GM12878 (cell line): ENCODE measurements at regions not wholly inside any gene's neighbourhood (a gene's known extent, or its start where the extent isn't known, plus 50 kb on each side); places are given as distances from the start of the nearest gene placed in this dataset.

ENCODE experiments used
- ATAC-seq: fragments of 200-7000 bp; cut with Tn5 transposase; 3 replicates; pipeline ENCODE4 v1.9.1; 2020; ENCODE audit warnings: mild to moderate bottlenecking, moderate library complexity
- BruUV-seq: library from RNA; stranded (reverse); fragments of 400-500 nt; replicated peaks from 2 replicates; lab custom pipeline; 2021; lab: Mats Ljungman, UMichigan
- CTCF ChIA-PET: fragments of 300-600 bp; sonication (Branson Sonifier 250); formaldehyde crosslinking; extraction: SDS; loops from one replicate; lab custom pipeline; 2021; ENCODE audit warnings: inconsistent platforms; lab: Yijun Ruan, JAX
- POLR2A ChIA-PET: fragments of 350-600 bp; formaldehyde crosslinking; extraction: SDS; loops from one replicate; lab custom pipeline; 2021; ENCODE audit warnings: inconsistent platforms; lab: Charles Lee
- RAD21 ChIA-PET: fragments of 300-600 bp; sonication (Branson Sonifier 250); formaldehyde crosslinking; loops from one replicate; lab custom pipeline; 2023; ENCODE audit warnings: antibody characterized with exemption; ENCODE audit not compliant: unreplicated experiment; lab: Charles Lee
- SMC1A ChIA-PET: fragments of 300-600 bp; sonication (Branson Sonifier 250); formaldehyde crosslinking; loops from one replicate; lab custom pipeline; 2023; ENCODE audit not compliant: unreplicated experiment, uncharacterized antibody; lab: Charles Lee
- DNase-seq: peaks from one replicate; pipeline ENCODE4 v3.0.0-alpha.2; 2011; ENCODE audit warnings: low read depth, low spot score
- FAIRE-seq: peaks from 3 replicates; lab custom pipeline; 2011; peaks lifted over from hg19 to GRCh38; lab: Jason Lieb, UNC
- H2AFZ ChIP-seq: 2 replicates; pipeline ENCODE4 v1.6.0; 2011; ENCODE audit warnings: low read depth, low read length, control low read depth; ENCODE audit not compliant: control insufficient read depth
- H3K27ac ChIP-seq: 2 replicates; pipeline ENCODE4 v1.5.1; 2011; ENCODE audit warnings: control low read depth; ENCODE audit not compliant: control insufficient read depth, insufficient read depth
- H3K27me3 ChIP-seq, 2 experiments: replicated peaks in 1 of 2; 2 replicates each; pipeline versions ENCODE4 v1.6.0 to v1.6.1; 2011; ENCODE audit warnings: low read length in 1 of 2; ENCODE audit not compliant: control insufficient read depth in 2 of 2, insufficient read depth in 2 of 2
- H3K36me3 ChIP-seq, 2 experiments: 2 replicates each; pipeline ENCODE4 v1.5.1; 2011; ENCODE audit warnings: low read length in 1 of 2; ENCODE audit not compliant: control insufficient read depth in 2 of 2, insufficient read depth in 2 of 2
- H3K4me1 ChIP-seq: 2 replicates; pipeline ENCODE4 v1.6.1; 2011; ENCODE audit warnings: mild to moderate bottlenecking, low read length, moderate library complexity, mixed read lengths; ENCODE audit not compliant: control insufficient read depth, insufficient read depth
- H3K4me2 ChIP-seq: 2 replicates; pipeline ENCODE4 v1.6.0; 2011; ENCODE audit warnings: control low read depth; ENCODE audit not compliant: control insufficient read depth, insufficient read depth
- H3K4me3 ChIP-seq: fragments of 200-600 bp; sonication (generic); 2 replicates; pipeline ENCODE4 v1.5.1; 2016
- H3K79me2 ChIP-seq: 2 replicates; pipeline ENCODE4 v1.6.0; 2011; ENCODE audit warnings: low read length; ENCODE audit not compliant: control insufficient read depth, insufficient read depth
- H3K9ac ChIP-seq: 2 replicates; pipeline ENCODE4 v1.8.0; 2011; ENCODE audit warnings: low read length, control low read depth, mixed read lengths; ENCODE audit not compliant: control insufficient read depth, insufficient read depth
- H3K9me3 ChIP-seq: replicated peaks from 3 replicates; pipeline ENCODE4 v1.5.1; 2011; ENCODE audit warnings: mild to moderate bottlenecking, low read length; ENCODE audit not compliant: control insufficient read depth, insufficient read depth
- H4K20me1 ChIP-seq: 2 replicates; pipeline ENCODE4 v1.6.0; 2011; ENCODE audit not compliant: control insufficient read depth, insufficient read depth
- BCL11A ChIP-seq: IDR thresholded peaks from 2 replicates; pipeline ENCODE4 v1.6.1; 2011; ENCODE audit warnings: low read depth, low read length
- BMI1 ChIP-seq: fragments of 450-650 bp; IDR thresholded peaks from 2 replicates; pipeline ENCODE4 v1.6.1; 2016; ENCODE audit warnings: mild to moderate bottlenecking, moderate library complexity, borderline replicate concordance
- FOS ChIP-seq: IDR thresholded peaks from 3 replicates; pipeline ENCODE4 v1.6.1; 2011; ENCODE audit warnings: borderline replicate concordance; ENCODE audit not compliant: insufficient read length; ENCODE audit errors: extremely low read depth
- FOXM1 ChIP-seq: IDR thresholded peaks from 2 replicates; pipeline ENCODE4 v1.6.1; 2012; ENCODE audit warnings: low read depth, mild to moderate bottlenecking, inconsistent platforms, low read length, moderate library complexity
- HDAC2 ChIP-seq: fragments of 200-600 bp; sonication (generic); IDR thresholded peaks from 2 replicates; pipeline ENCODE4 v1.6.1; 2017
- MYB ChIP-seq: fragments of 150-350 bp; IDR thresholded peaks from 2 replicates; pipeline ENCODE4 v1.6.1; 2014; ENCODE audit warnings: mild to moderate bottlenecking, low read depth, low read length, borderline replicate concordance
- PAX8 ChIP-seq: fragments of 450-650 bp; IDR thresholded peaks from 2 replicates; pipeline ENCODE4 v1.6.1; 2017; ENCODE audit warnings: mild to moderate bottlenecking, moderate library complexity
- YY1 ChIP-seq: IDR thresholded peaks from 2 replicates; pipeline ENCODE4 v1.6.1; 2011; ENCODE audit warnings: low read depth, mild to moderate bottlenecking, low read length
- ZBTB33 ChIP-seq: fragments of 450-650 bp; IDR thresholded peaks from 2 replicates; pipeline ENCODE4 v1.6.1; 2017; ENCODE audit warnings: mild to moderate bottlenecking
- WGBS: methylation state at CpG from one replicate; pipeline ENCODE4 v1.1.6; 2016; ENCODE audit warnings: low lambda C conversion rate; ENCODE audit not compliant: insufficient replicate concordance, insufficient coverage; ENCODE audit errors: missing lambda C conversion rate; 5-methylcytosine and 5-hydroxymethylcytosine counted together
- in situ Hi-C: fragments of 300-500 bp; cut with MboI; formaldehyde crosslinking; loops from 9 replicates; pipeline ENCODE4 v1.14.3; 2018; ENCODE audit warnings: mixed read lengths
- intact Hi-C: fragments of 100-400 bp; cut with micrococcal nuclease; formaldehyde crosslinking; loops from one replicate; pipeline ENCODE4 v1.14.2; 2022; ENCODE audit not compliant: unreplicated experiment
- TF ChIP-seq, protein P1 (sequence below): fragments of 150-350 bp; IDR thresholded peaks from 2 replicates; pipeline ENCODE4 v1.6.1; 2016; ENCODE audit warnings: low read depth, low read length
- TF ChIP-seq, protein P2 (sequence below): IDR thresholded peaks from 2 replicates; pipeline ENCODE4 v1.6.1; 2012; ENCODE audit warnings: low read depth, low read length, improper control_type of control experiment

DNA sequence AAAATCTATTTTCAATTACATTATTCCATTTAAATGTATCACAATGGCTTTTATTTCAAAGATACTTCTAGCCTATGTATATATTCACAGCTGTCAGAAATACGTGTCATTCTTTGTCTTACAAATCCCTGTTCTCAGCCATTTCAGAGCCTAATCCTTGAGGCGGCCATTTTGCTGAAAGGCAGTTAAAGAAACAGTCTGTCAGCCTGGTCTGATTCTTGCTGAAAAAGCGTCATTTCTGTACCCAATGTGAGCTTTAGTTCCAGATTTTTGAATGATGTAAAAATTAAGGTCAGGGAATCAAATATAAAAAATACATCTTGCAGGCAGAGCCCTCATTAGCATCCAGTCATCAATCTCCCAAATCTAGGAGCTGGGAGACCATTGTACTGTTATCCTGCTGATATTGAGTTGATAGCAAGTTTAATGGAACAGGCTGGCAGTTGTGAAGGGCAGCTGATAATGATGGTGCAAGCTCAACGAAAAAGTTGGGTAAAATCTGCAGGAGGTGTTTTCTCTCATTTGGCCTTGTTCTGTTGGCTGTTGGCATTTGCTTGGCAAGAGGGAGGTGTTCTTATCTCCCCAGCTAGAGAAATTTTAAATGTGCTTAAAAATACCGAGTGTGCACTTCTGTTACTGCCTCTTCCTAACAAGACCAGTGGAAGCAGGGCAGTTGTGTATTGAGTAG is 314.8 kb downstream of the SOX4 start:
- DNase-seq (no peak), FAIRE-seq (no peak), ATAC-seq (no peak)
- H3K79me2 ChIP-seq: no peaks in the 10 kb centered on the region
- 14% methylated on average over 5 of the region's 5 CpGs for WGBS
- H4K20me1 ChIP-seq: no peaks in the 10 kb centered on the region
- intact Hi-C loops: no loop called here
- in situ Hi-C loops: no loop called here
- H3K4me3 ChIP-seq: no peak overlapping the region
- H3K4me2 ChIP-seq: no peak overlapping the region
- ChIA-PET SMC1A (interaction anchor here (1.4 kb wide), 1 partner anchor 10 kb away, joined by 5 read pairs; no protein-coding TSS in a partner anchor), CTCF (no interaction called here), POLR2A (interaction anchor here (0.6 kb wide), 1 partner anchor 1176 kb away, joined by 5 read pairs; no protein-coding TSS in a partner anchor), RAD21 (no interaction called here)
- no peak overlapping the region for H3K9ac ChIP-seq
- no peaks in the 10 kb centered on the region for H3K4me1 ChIP-seq
- TF ChIP-seq ZBTB33 (no peak), YY1 (peak; percentile 88)
- no peak overlapping the region; the same call in 1 of the 2 replicates for H2AFZ ChIP-seq
- H3K27ac ChIP-seq: no peak overlapping the region
- no TSS peak for BruUV-seq
- H3K9me3 ChIP-seq: no peaks in the 10 kb centered on the region
- no peaks in the 10 kb centered on the region for H3K36me3 ChIP-seq
- no peaks in the 10 kb centered on the region for H3K27me3 ChIP-seq

DNA sequence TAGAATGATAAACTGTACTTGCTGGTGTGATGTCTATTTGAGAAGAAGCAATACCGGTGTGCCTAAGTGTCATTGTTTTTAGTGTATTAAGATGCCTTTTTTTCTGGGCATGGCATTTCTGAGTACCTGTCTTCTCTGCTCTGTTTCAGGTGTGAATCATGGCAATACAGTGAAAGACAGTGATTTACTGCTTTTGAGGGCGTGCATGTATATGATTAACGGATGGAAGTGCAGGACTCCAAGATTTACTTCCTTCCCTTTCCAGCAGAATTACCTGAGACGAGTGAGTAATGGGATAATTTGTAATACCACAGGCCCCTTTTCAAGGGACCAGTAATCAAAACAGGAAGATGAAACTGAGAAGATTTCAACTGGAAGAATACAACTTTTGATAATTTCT is 315.8 kb downstream of the SOX4 start:
- H3K4me3 ChIP-seq: no peak overlapping the region
- BruUV-seq: no TSS peak
- H3K27me3 ChIP-seq: no peaks in the 10 kb centered on the region
- no peaks in the 10 kb centered on the region for H3K36me3 ChIP-seq
- no peak overlapping the region for H2AFZ ChIP-seq
- DNase-seq (no peak), ATAC-seq (no peak), FAIRE-seq (no peak)
- H3K79me2 ChIP-seq: no peaks in the 10 kb centered on the region
- 52% methylated on average over 4 of the region's 4 CpGs for whole genome bisulfite sequencing
- RAD21 ChIA-PET: no interaction called here
- intact Hi-C loops: no loop called here
- no peaks in the 10 kb centered on the region for H3K4me1 ChIP-seq
- no peak overlapping the region for H3K27ac ChIP-seq
- no peaks in the 10 kb centered on the region for H4K20me1 ChIP-seq
- in situ Hi-C loops: no loop called here
- CTCF ChIA-PET: no interaction called here
- no peak overlapping the region for H3K4me2 ChIP-seq
- H3K9me3 ChIP-seq: no peaks in the 10 kb centered on the region; the same call in 2 of the 3 replicates
- SMC1A ChIA-PET: no interaction called here
- POLR2A ChIA-PET: no interaction called here
- H3K9ac ChIP-seq: no peak overlapping the region
- TF ChIP-seq, protein P1, sequence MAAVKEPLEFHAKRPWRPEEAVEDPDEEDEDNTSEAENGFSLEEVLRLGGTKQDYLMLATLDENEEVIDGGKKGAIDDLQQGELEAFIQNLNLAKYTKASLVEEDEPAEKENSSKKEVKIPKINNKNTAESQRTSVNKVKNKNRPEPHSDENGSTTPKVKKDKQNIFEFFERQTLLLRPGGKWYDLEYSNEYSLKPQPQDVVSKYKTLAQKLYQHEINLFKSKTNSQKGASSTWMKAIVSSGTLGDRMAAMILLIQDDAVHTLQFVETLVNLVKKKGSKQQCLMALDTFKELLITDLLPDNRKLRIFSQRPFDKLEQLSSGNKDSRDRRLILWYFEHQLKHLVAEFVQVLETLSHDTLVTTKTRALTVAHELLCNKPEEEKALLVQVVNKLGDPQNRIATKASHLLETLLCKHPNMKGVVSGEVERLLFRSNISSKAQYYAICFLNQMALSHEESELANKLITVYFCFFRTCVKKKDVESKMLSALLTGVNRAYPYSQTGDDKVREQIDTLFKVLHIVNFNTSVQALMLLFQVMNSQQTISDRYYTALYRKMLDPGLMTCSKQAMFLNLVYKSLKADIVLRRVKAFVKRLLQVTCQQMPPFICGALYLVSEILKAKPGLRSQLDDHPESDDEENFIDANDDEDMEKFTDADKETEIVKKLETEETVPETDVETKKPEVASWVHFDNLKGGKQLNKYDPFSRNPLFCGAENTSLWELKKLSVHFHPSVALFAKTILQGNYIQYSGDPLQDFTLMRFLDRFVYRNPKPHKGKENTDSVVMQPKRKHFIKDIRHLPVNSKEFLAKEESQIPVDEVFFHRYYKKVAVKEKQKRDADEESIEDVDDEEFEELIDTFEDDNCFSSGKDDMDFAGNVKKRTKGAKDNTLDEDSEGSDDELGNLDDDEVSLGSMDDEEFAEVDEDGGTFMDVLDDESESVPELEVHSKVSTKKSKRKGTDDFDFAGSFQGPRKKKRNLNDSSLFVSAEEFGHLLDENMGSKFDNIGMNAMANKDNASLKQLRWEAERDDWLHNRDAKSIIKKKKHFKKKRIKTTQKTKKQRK: no peak
- TF ChIP-seq PAX8 (no peak), FOS (no peak), MYB (no peak), FOXM1 (no peak), BMI1 (no peak), BCL11A (no peak), HDAC2 (no peak)
- TF ChIP-seq, protein P2, sequence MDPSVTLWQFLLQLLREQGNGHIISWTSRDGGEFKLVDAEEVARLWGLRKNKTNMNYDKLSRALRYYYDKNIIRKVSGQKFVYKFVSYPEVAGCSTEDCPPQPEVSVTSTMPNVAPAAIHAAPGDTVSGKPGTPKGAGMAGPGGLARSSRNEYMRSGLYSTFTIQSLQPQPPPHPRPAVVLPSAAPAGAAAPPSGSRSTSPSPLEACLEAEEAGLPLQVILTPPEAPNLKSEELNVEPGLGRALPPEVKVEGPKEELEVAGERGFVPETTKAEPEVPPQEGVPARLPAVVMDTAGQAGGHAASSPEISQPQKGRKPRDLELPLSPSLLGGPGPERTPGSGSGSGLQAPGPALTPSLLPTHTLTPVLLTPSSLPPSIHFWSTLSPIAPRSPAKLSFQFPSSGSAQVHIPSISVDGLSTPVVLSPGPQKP: no peak
